ENCODE measurements at regions not wholly inside any gene's neighbourhood (a gene's known extent, or its start where the extent isn't known, plus 50 kb on each side); places are given as distances from the start of the nearest gene placed in this dataset.

DNA sequence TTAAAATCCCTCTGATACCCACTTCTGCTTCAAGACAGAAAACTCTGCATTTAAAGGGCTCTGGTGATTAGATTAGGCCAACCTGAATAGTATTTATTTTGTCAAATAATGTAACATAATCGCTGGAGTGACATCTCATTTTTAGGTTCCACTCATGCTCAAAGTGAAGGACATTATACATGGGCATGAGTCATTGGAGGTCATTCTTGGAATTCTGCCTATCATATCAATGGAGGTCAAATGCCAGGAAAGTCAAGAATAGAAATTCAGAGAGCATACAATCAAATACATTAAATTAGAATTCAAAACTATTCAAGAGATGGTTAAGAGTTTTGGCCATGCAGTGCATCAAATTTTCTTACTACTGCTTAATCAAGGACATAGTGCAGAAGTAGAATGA lies 50.8 kb upstream of the PRSS1 start:
- intact Hi-C loops (cut with DNase I): no loop called here
- DNase-seq (ENCODE audit: low spot score) (no peak), ATAC-seq (no peak)

DNA sequence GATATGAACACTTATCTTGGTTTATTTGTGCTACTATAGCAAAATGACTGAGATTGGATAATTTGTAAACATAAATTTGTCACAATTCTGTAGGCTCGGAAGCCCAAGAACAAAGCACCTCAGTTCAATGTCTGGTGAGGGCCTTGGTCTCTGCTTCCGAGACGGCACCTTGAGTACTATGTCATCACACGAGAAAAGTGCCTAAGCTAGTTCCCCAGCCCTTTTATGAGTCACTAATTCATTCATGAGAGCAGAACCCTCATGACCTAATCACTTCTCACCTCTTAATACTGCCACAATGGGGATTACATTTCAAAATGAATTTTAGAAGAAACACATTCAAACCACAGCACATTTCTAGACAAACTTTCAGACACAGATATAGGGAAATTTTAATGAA lies 52.0 kb upstream of the PRSS1 start:
- no peak for ATAC-seq
- no peak for DNase-seq (ENCODE audit: low spot score)
- intact Hi-C loops (cut with DNase I): no loop called here

DNA sequence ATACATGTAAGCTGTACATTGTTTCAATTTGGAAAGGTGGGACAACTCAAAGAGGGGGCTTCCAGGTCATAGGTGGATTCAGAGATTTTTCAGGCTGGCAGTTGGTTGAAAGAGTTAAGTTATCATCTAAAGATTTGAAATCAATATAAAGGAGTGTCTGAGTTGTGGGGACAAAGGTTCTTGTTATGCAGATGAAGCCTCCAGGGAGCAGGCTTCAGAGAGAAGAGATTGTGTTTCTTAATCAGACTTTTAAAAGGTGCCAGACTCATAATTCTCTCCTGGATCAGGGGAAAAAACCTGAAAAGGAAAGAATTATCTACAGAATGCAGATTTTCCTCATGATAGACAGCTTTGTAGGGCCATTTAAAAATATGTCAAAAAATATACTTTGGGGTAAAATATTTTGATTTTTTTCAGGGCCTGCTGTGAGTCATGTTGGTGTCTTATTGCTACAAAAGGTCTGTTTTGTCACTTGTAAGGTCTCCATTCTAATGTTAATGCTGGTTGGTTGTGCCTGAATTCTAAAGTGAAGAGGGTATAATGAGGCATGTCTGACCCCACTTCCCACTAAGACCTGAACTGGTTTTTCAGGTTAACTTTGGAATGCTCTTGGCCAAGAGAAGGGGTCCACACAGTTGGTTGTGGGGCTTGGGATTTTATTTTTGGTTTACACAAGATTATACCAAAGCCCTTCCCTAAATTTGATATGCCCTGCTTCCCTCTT lies 52.7 kb upstream of the PRSS1 start:
- intact Hi-C loops (cut with DNase I): no loop called here
- ATAC-seq (no peak), DNase-seq (ENCODE audit: low spot score) (no peak)

DNA sequence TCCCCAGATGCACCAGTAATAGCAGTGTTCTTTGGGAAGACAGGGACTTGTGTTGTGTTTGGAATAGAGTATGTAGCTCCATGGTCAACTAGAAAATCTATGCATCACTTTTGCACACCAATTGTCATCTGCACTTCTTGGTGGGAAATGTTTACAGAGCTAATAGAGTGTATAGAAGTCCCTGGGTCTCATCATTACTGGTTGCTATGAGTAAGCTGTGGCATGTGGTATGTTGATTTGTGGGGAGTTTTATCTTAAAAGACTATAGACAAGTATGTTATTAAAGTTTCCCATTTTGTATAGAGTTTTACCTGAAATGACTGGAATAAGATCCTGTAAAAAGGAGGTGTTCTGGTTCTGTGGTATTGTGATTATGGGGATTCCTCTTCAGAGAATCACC lies 55.4 kb upstream of the PRSS1 start:
- DNase-seq (ENCODE audit: low spot score) (no peak), ATAC-seq (no peak)
- intact Hi-C loops (cut with DNase I): no loop called here

DNA sequence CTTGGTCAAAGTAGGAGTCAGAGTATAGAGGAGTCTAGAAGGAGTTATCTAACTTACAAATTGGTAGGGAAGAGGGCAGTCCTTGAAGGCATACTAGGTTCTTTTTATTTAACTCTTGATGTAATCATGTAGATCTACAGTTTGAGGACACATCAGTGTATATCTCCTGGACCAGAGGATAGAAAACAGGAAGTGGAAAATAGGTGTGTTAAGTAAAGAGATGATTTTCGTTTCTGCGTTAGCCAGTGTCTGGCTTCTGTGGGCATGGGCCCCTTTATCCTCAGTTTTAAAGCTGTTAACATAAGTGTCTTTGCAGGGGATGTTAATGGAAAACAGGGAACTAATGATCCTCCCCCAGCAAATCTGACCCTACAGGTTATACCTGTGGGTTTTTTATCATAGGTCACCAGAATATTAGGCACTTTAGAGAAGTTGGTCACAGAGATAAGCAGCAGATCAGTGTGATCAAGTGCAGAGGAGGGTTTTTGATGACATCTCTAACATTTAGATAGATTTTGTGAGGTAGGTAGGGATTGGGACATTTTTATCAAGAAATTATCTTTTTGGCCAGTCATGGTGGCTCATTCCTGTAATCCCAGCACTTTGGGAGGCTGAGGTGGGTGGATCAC lies 58.6 kb upstream of the PRSS1 start:
- intact Hi-C loops (cut with DNase I): no loop called here
- ATAC-seq (no peak), DNase-seq (ENCODE audit: low spot score) (no peak)

DNA sequence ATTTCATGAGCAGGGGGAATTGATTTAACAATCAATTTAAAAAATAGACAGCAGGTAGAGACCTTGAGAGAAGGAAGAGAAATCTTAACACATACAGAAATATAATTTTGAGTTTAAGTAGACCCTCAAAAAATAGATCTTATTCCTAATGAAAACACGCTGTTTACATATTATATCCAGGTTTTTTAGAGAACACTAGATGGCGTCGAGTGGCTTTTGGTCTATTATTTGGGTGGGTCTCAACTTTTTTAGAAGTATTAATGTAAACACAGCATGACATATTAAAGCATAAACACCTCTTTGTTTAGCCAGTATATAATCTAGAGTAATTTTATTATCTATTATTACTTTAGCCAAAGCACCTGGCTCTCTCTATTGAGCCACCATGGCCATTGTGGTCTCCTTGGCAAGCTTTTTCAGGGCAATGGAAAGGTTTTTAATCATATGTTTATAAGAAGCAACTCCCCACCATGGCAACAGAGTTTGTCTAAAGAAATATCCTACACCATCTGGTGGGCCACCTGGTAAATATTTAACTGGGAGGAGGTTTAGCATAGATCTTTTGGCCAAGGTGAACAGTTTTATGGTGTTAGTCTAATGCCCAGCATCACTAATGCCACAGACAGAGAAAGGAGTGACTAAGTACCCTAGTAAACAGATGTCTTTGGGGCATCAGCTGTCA lies 59.7 kb upstream of the PRSS1 start:
- intact Hi-C loops (cut with DNase I): no loop called here
- DNase-seq (ENCODE audit: low spot score): no peak
- no peak for ATAC-seq

DNA sequence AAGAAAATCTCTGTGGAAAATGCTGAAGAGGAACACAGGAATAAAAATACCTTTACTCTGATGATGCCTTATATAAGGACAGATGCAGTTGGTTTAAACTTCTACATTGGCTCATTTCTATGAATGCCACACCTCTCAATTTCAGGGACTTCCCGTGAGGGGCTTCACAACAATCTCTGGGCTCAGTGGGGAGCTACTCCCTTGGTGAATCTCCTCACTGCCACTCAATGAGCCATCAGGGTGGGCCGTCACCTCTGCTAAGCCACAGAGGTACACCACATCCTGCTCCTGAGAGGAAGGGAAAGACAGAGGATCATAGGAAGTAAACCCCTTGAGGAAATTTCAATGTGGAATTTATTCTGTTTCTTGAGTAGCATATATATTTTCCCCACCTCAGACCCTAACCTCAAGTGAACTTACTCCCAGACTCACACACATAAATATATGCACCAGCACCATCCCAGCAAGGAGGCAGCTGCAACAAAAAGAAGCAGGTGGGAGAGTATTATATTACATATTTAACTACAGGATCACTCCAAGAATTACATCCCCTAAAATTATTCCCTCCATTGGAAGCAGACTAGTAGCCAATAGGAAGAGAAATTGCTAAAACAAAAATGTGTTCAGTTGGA lies 63.3 kb upstream of the PRSS1 start:
- DNase-seq (ENCODE audit: low spot score): no peak
- intact Hi-C loops (cut with DNase I): no loop called here
- ATAC-seq: no peak

DNA sequence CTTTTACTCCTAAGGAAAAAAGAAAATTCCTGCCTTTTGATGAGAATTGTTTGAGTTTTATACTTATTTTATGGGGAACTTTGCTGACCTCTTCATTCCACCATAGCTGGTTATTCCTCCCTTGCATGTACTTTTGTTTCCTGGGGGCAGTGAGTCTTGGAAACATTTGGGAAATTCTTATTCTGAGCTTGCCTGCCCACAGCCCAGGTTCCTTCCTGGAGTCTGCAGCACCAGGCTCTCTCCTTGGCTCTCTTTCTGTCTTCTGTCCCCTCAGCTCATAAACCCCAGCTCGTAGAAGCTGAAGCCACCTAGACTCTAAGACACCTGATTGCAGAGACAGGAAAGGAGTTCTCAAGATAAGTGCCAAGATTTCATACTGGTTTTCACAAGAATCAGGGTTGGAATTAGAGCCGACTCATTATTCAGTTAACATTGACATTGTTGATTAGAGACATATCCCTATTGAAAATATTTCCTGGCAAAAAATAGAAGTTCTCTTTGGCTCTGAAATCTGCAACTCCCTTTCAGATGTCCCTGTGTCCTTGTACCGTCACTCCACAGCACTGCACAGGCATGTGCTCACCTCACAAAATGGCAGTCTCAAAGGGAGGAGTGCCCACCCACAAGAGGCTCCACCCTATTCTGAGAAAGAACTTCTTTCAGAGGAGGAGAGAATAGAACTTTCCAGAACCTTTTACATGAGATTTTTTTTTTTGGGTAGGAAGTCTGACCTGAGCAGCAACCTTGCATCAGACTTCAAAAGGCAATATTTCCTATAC lies 67.8 kb upstream of the PRSS1 start:
- DNase-seq (ENCODE audit: low spot score) (no peak), ATAC-seq (no peak)
- intact Hi-C loops (cut with DNase I): no loop called here

DNA sequence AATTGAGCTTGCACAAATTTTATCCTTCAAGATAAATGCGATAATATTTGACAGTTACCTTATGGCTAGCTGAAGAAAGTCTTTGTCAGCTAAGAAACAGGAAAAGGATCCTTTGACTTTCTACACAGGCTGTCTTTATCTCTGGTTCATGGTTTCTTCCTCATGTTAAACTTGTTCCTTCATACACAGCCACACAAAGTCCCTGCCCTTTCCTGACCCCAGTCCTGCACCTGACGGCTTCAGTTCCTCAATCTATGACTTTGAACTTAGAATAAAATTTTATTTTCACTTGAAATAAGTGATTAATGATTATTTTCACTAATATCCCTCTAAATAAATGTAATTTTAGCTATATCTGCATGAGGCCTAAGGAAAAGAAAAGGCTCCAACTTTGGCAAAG lies 77.8 kb upstream of the PRSS1 start:
- DNase-seq (ENCODE audit: low spot score) (no peak), ATAC-seq (no peak)
- intact Hi-C loops (cut with DNase I): no loop called here

DNA sequence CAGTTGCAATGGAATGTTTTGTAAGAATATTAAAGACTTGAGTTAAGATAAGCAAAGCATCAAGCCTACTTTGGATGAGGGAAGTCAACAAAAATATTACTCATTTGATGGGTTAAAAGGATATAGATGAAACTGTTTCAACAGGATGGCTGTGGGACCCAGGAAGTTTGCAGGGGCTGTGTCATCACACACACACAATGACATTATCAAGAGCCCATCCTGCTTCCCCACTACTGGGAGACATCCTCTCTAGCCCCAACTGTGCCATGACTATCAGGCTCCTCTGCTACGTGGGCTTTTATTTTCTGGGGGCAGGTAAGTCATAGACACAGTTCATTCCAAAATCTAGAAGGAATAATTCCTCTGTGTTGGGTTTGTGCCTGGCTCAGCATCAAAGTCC lies 78.8 kb upstream of the PRSS1 start:
- DNase-seq (ENCODE audit: low spot score) (no peak), ATAC-seq (no peak)
- intact Hi-C loops (cut with DNase I): no loop called here

DNA sequence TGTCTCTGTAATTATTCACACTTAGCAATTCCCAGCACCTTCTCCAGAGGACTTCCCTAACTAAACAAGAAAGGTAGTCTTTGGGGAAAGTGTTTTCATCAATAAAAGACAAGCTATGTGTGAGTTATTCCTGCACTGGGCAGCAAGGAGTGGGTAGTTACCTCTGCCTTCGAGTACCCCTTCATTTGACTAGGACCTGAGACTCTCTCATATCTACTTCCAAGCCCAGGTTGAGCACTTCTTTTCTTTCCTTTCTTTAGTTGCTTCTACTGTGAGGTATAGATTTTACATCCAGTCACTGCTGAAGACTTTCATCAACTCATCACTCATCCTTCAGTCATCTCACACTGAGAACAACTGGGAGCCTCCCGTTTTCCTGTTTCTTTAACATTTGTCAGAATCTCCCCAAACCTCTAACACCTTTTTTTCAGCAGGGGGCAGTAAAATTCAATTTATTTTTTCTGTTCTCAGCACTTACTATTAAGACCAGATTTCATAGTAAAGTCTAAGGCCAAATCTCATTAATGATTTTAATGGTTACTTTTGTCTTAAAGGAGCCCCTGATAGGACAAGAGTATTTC lies 80.1 kb upstream of the PRSS1 start:
- intact Hi-C loops (cut with DNase I): no loop called here
- no peak for DNase-seq (ENCODE audit: low spot score)
- ATAC-seq: no peak

DNA sequence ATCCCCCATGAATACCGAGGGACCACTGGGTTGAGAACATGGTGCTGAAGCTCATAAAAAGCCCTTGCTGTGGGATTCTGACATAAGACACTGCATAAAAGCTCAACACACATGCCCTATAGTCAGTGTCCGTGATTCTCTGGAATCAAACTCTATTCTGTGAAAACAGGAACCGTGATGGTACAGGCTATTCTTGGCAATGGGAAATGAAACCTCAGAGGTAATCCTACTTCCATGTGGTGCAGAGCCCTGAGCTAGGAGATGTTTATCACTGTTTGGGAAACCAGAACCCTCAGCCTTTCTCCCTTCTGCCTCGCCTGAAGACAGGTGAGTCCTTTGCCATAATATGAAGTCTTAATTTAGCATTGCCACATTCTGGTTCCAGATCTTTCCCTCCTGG lies 80.8 kb upstream of the PRSS1 start:
- peak; percentile 36 for ATAC-seq
- intact Hi-C loops (cut with DNase I): no loop called here
- DNase-seq (ENCODE audit: low spot score): no peak

DNA sequence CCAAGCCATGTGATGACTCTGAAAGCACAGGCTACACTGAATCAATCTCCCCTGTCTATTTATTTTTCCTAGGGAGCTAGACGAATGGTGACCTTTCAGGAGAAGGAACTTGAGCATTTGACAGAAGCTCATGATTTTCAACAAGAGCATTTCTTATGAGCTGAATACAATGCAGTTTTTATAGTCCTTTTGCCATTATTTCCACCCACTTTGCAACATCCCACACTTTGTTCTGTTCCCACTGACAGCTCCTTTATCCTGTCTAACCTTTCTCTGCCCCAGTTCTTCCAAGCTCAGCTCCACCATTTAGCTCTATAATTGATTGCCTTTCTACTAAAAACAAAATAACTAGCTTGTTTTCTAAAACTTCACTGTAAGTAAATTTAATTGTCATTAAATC lies 91.9 kb upstream of the PRSS1 start:
- no peak for DNase-seq (ENCODE audit: low spot score)
- peak; percentile 51 for ATAC-seq
- intact Hi-C loops (cut with DNase I): no loop called here

DNA sequence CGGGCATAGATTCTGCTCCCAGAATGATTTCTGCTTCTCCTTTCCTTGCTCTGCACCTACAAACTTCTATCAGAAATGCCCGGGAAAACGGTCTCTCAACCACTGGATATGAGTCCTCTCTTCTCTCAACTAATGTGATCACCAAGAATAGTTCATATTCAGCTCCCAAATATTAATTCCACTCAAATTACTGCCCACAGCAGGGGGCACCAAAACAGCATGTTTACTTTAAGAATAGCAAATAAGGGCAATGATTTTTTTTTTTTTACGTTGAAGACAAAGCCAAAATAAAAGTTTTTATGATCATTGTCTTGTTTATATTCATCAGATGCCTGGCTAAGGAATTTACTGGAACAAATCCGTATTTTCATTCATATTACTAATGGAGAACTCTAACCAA lies 94.9 kb upstream of the PRSS1 start:
- ATAC-seq (no peak), DNase-seq (ENCODE audit: low spot score) (no peak)
- intact Hi-C loops (cut with DNase I): no loop called here

DNA sequence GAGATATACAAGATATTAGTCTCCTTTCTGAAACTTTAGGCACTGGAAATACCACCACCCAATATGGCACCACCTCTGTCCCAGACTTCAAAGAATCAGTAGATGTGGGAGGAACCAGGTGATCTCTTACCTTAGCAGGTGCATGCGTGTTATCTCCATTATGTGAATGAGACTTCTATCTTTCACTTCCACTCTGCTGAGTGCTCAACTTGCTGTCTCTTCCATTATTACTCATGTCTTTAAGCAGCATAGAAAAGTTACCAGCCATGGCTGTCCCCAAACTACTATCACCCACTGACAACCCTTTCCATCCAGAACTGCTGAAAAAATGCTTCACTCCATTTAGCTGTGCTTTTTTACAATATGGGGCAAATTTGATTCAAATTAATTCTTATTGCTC lies 101.5 kb upstream of the PRSS1 start:
- intact Hi-C loops (cut with DNase I): no loop called here
- ATAC-seq: no peak
- DNase-seq (ENCODE audit: low spot score): no peak

DNA sequence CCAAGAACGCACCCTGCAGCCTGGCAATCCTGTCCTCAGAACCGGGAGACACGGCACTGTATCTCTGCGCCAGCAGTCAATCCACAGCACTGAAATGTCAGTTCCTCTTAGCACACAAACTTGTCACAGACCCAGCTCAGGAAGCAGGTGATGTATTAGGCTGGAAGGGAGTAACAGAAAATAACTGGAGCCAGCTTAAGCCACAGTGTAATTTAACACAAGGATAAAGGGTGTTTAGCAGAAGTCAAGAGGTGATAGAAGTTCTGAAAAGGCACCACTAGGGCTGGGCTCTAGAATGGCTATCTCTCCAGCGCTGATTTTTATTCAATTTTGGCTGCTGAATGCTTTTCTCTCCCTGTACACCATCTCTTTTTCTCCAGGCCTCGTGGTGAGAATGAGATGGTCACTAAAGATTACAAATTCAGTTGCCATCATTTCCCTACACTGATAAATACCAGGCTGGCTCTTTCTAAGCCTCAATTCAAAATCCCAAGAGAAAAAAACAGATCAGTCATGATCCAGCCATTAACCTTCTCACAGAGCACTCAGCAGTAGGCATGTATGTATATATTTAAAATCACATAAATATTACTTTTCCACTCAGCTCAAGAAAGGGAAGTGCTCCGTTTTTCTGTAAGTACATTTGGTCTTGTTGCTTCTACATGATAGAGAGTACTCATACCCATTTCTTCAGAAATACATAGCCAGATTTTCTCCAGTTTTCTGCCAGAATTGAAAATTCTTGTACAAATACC lies 102.7 kb upstream of the PRSS1 start:
- DNase-seq (ENCODE audit: low spot score): no peak
- intact Hi-C loops (cut with DNase I): no loop called here

DNA sequence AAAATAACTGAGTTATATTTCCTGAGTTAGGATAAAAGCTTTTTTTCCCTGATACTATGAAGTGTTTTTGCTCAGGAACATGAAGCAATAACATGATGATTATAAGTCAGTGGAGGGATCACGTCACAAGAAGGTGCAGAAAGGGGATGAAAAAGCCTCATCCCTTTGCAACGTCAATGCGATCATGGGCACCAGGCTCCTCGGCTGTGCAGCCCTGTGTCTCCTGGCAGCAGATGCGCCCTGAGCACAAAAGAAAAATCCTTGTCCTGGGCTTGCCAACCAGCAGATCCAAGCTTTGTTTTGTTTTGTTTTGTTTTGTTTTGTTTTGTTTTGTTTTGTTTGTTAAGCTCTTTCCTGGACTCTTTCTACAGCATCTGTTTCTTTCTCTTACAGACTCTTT lies 103.5 kb upstream of the PRSS1 start:
- DNase-seq (ENCODE audit: low spot score): no peak
- ATAC-seq: no peak
- intact Hi-C loops (cut with DNase I): no loop called here

More for the DNA sequence above, 102.7 kb upstream of the PRSS1 start:
- no peak for ATAC-seq

DNA sequence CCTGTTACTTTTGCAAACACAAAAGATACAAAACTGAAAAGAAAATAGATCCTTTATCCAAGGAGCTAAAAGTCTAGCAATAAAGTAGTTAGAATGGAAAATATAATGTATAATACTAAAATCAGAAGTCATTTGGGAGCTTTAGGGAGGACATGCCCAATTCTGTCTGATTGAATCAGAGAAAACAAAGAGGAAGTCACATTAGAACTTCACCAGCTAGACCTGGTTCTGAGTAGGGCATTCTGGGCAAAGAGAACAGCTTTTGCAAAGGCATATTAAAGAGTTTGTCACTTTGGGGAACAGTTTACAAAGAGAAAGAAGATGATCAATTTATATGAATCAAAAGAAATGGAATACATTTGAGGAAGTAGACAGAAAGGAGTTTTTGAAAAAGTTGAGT lies 107.0 kb upstream of the PRSS1 start:
- ATAC-seq (no peak), DNase-seq (ENCODE audit: low spot score) (no peak)
- intact Hi-C loops (cut with DNase I): no loop called here

Measured in sciatic nerve (tissue), 2 donors.